GM12878 (cell line): ENCODE measurements at regions not wholly inside any gene's neighbourhood (a gene's known extent, or its start where the extent isn't known, plus 50 kb on each side); places are given as distances from the start of the nearest gene placed in this dataset.

Source experiments
- ATAC-seq: fragments of 200-7000 bp; cut with Tn5 transposase; 3 replicates; pipeline ENCODE4 v1.9.1; 2020; ENCODE audit warnings: mild to moderate bottlenecking, moderate library complexity
- BruUV-seq: library from RNA; stranded (reverse); fragments of 400-500 nt; replicated peaks from 2 replicates; lab custom pipeline; 2021; lab: Mats Ljungman, UMichigan
- CTCF ChIA-PET: fragments of 300-600 bp; sonication (Branson Sonifier 250); formaldehyde crosslinking; extraction: SDS; loops from one replicate; lab custom pipeline; 2021; ENCODE audit warnings: inconsistent platforms; lab: Yijun Ruan, JAX
- POLR2A ChIA-PET: fragments of 350-600 bp; formaldehyde crosslinking; extraction: SDS; loops from one replicate; lab custom pipeline; 2021; ENCODE audit warnings: inconsistent platforms; lab: Charles Lee
- RAD21 ChIA-PET: fragments of 300-600 bp; sonication (Branson Sonifier 250); formaldehyde crosslinking; loops from one replicate; lab custom pipeline; 2023; ENCODE audit warnings: antibody characterized with exemption; ENCODE audit not compliant: unreplicated experiment; lab: Charles Lee
- SMC1A ChIA-PET: fragments of 300-600 bp; sonication (Branson Sonifier 250); formaldehyde crosslinking; loops from one replicate; lab custom pipeline; 2023; ENCODE audit not compliant: unreplicated experiment, uncharacterized antibody; lab: Charles Lee
- DNase-seq: peaks from one replicate; pipeline ENCODE4 v3.0.0-alpha.2; 2011; ENCODE audit warnings: low read depth, low spot score
- FAIRE-seq: peaks from 3 replicates; lab custom pipeline; 2011; peaks lifted over from hg19 to GRCh38; lab: Jason Lieb, UNC
- H2AFZ ChIP-seq: 2 replicates; pipeline ENCODE4 v1.6.0; 2011; ENCODE audit warnings: low read depth, low read length, control low read depth; ENCODE audit not compliant: control insufficient read depth
- H3K27ac ChIP-seq: 2 replicates; pipeline ENCODE4 v1.5.1; 2011; ENCODE audit warnings: control low read depth; ENCODE audit not compliant: control insufficient read depth, insufficient read depth
- H3K27me3 ChIP-seq, 2 experiments: replicated peaks in 1 of 2; 2 replicates each; pipeline versions ENCODE4 v1.6.0 to v1.6.1; 2011; ENCODE audit warnings: low read length in 1 of 2; ENCODE audit not compliant: control insufficient read depth in 2 of 2, insufficient read depth in 2 of 2
- H3K36me3 ChIP-seq, 2 experiments: 2 replicates each; pipeline ENCODE4 v1.5.1; 2011; ENCODE audit warnings: low read length in 1 of 2; ENCODE audit not compliant: control insufficient read depth in 2 of 2, insufficient read depth in 2 of 2
- H3K4me1 ChIP-seq: 2 replicates; pipeline ENCODE4 v1.6.1; 2011; ENCODE audit warnings: mild to moderate bottlenecking, low read length, moderate library complexity, mixed read lengths; ENCODE audit not compliant: control insufficient read depth, insufficient read depth
- H3K4me2 ChIP-seq: 2 replicates; pipeline ENCODE4 v1.6.0; 2011; ENCODE audit warnings: control low read depth; ENCODE audit not compliant: control insufficient read depth, insufficient read depth
- H3K4me3 ChIP-seq: fragments of 200-600 bp; sonication (generic); 2 replicates; pipeline ENCODE4 v1.5.1; 2016
- H3K79me2 ChIP-seq: 2 replicates; pipeline ENCODE4 v1.6.0; 2011; ENCODE audit warnings: low read length; ENCODE audit not compliant: control insufficient read depth, insufficient read depth
- H3K9ac ChIP-seq: 2 replicates; pipeline ENCODE4 v1.8.0; 2011; ENCODE audit warnings: low read length, control low read depth, mixed read lengths; ENCODE audit not compliant: control insufficient read depth, insufficient read depth
- H3K9me3 ChIP-seq: replicated peaks from 3 replicates; pipeline ENCODE4 v1.5.1; 2011; ENCODE audit warnings: mild to moderate bottlenecking, low read length; ENCODE audit not compliant: control insufficient read depth, insufficient read depth
- H4K20me1 ChIP-seq: 2 replicates; pipeline ENCODE4 v1.6.0; 2011; ENCODE audit not compliant: control insufficient read depth, insufficient read depth
- BHLHE40 ChIP-seq, 2 experiments: fragments of 450-650 bp in 1 of 2; IDR thresholded peaks; 2 replicates each; pipeline ENCODE4 v1.6.1; 2011 to 2017; ENCODE audit warnings: low read depth in 2 of 2, borderline replicate concordance in 1 of 2, improper control_type of control experiment in 1 of 2, low read length in 1 of 2, mild to moderate bottlenecking in 1 of 2
- BMI1 ChIP-seq: fragments of 450-650 bp; IDR thresholded peaks from 2 replicates; pipeline ENCODE4 v1.6.1; 2016; ENCODE audit warnings: mild to moderate bottlenecking, moderate library complexity, borderline replicate concordance
- CEBPB ChIP-seq, 2 experiments: fragments of 150-350 bp in 1 of 2; IDR thresholded peaks; 2 replicates each; pipeline ENCODE4 v1.6.1; 2012 to 2014; ENCODE audit warnings: low read depth in 2 of 2, low read length in 2 of 2, borderline replicate concordance in 1 of 2, inconsistent platforms in 1 of 2
- CHD4 ChIP-seq: fragments of 200-600 bp; sonication (generic); IDR thresholded peaks from 2 replicates; pipeline ENCODE4 v1.6.1; 2016; ENCODE audit warnings: mild to moderate bottlenecking
- NR2C1 ChIP-seq: fragments of 450-650 bp; IDR thresholded peaks from 2 replicates; pipeline ENCODE4 v1.6.1; 2017; ENCODE audit warnings: antibody characterized with exemption, mild to moderate bottlenecking, moderate library complexity
- POU2F2 ChIP-seq: IDR thresholded peaks from 3 replicates; pipeline ENCODE4 v1.6.1; 2011; ENCODE audit warnings: low read depth, mild to moderate bottlenecking, low read length, borderline replicate concordance
- RUNX3 ChIP-seq: IDR thresholded peaks from 2 replicates; pipeline ENCODE4 v1.6.1; 2012; ENCODE audit warnings: low read length, inconsistent platforms
- SMAD5 ChIP-seq: IDR thresholded peaks from 2 replicates; pipeline ENCODE4 v1.6.1; 2016; ENCODE audit warnings: antibody characterized with exemption, low read depth
- ZNF274 ChIP-seq: IDR thresholded peaks from one replicate; pipeline ENCODE4 v1.8.0; 2011; ENCODE audit not compliant: insufficient read length, insufficient read depth
- WGBS: methylation state at CpG from one replicate; pipeline ENCODE4 v1.1.6; 2016; ENCODE audit warnings: low lambda C conversion rate; ENCODE audit not compliant: insufficient replicate concordance, insufficient coverage; ENCODE audit errors: missing lambda C conversion rate; 5-methylcytosine and 5-hydroxymethylcytosine counted together
- in situ Hi-C: fragments of 300-500 bp; cut with MboI; formaldehyde crosslinking; loops from 9 replicates; pipeline ENCODE4 v1.14.3; 2018; ENCODE audit warnings: mixed read lengths
- intact Hi-C: fragments of 100-400 bp; cut with micrococcal nuclease; formaldehyde crosslinking; loops from one replicate; pipeline ENCODE4 v1.14.2; 2022; ENCODE audit not compliant: unreplicated experiment
- TF ChIP-seq, protein P1 (sequence below): fragments of 450-650 bp; IDR thresholded peaks from 2 replicates; pipeline ENCODE4 v1.6.1; 2017; ENCODE audit warnings: mild to moderate bottlenecking
- TF ChIP-seq, protein P2 (sequence below): fragments of 450-650 bp; formaldehyde crosslinking; IDR thresholded peaks from 2 replicates; pipeline ENCODE4 v1.4.0; 2020; ENCODE audit warnings: mild to moderate bottlenecking, moderate library complexity

GRCh38 chr7:106471686-106472440, 187.1 kb upstream of the NAMPT start (continued):
- TF ChIP-seq NR2C1 (no peak), POU2F2 (no peak), CHD4 (no peak)
- TF ChIP-seq, protein P1, sequence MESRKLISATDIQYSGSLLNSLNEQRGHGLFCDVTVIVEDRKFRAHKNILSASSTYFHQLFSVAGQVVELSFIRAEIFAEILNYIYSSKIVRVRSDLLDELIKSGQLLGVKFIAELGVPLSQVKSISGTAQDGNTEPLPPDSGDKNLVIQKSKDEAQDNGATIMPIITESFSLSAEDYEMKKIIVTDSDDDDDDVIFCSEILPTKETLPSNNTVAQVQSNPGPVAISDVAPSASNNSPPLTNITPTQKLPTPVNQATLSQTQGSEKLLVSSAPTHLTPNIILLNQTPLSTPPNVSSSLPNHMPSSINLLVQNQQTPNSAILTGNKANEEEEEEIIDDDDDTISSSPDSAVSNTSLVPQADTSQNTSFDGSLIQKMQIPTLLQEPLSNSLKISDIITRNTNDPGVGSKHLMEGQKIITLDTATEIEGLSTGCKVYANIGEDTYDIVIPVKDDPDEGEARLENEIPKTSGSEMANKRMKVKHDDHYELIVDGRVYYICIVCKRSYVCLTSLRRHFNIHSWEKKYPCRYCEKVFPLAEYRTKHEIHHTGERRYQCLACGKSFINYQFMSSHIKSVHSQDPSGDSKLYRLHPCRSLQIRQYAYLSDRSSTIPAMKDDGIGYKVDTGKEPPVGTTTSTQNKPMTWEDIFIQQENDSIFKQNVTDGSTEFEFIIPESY: no peak

- ChIA-PET SMC1A (no interaction called here), RAD21 (no interaction called here), POLR2A (no interaction called here)
- BruUV-seq: no TSS peak
- Histone ChIP-seq H4K20me1 (no peaks in the 10 kb centered on the region), H3K4me2 (no peak overlapping the region), H3K79me2 (no peaks in the 10 kb centered on the region), H3K9ac (no peak overlapping the region), H3K36me3 (no peaks in the 10 kb centered on the region), H3K9me3 (no peaks in the 10 kb centered on the region)
- 47% methylated on average over 2 of the region's 2 CpGs for WGBS
- TF ChIP-seq BMI1: no peak
- TF ChIP-seq ZNF274: no peak
- no peak for TF ChIP-seq RUNX3
- no peak for TF ChIP-seq CEBPB (IDR thresholded peaks at IDR 0.05; ENCODE audit: borderline replicate concordance in 1 of 2, low read depth in 2 of 2, low read length in 2 of 2)
- no peak for TF ChIP-seq SMAD5
- TF ChIP-seq, protein P2, sequence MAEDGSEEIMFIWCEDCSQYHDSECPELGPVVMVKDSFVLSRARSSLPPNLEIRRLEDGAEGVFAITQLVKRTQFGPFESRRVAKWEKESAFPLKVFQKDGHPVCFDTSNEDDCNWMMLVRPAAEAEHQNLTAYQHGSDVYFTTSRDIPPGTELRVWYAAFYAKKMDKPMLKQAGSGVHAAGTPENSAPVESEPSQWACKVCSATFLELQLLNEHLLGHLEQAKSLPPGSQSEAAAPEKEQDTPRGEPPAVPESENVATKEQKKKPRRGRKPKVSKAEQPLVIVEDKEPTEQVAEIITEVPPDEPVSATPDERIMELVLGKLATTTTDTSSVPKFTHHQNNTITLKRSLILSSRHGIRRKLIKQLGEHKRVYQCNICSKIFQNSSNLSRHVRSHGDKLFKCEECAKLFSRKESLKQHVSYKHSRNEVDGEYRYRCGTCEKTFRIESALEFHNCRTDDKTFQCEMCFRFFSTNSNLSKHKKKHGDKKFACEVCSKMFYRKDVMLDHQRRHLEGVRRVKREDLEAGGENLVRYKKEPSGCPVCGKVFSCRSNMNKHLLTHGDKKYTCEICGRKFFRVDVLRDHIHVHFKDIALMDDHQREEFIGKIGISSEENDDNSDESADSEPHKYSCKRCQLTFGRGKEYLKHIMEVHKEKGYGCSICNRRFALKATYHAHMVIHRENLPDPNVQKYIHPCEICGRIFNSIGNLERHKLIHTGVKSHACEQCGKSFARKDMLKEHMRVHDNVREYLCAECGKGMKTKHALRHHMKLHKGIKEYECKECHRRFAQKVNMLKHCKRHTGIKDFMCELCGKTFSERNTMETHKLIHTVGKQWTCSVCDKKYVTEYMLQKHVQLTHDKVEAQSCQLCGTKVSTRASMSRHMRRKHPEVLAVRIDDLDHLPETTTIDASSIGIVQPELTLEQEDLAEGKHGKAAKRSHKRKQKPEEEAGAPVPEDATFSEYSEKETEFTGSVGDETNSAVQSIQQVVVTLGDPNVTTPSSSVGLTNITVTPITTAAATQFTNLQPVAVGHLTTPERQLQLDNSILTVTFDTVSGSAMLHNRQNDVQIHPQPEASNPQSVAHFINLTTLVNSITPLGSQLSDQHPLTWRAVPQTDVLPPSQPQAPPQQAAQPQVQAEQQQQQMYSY (CRISPR knock-in tag): no peak
- no peak for TF ChIP-seq BHLHE40 (IDR thresholded peaks at IDR 0.05; ENCODE audit: borderline replicate concordance in 1 of 2, low read depth in 2 of 2, low read length in 1 of 2)
- TF ChIP-seq, all 136 proteins: peak for 0
- H2AFZ ChIP-seq: no peak overlapping the region
- ATAC-seq (no peak), DNase-seq (no peak), FAIRE-seq (no peak)
- in situ Hi-C loops (no loop called here), intact Hi-C loops (no loop called here)
- H3K27me3 ChIP-seq: no peaks in the 10 kb centered on the region
- H3K4me3 ChIP-seq: no peak overlapping the region
- no peak overlapping the region for H3K27ac ChIP-seq
- CTCF ChIA-PET: no interaction called here
- no peaks in the 10 kb centered on the region for H3K4me1 ChIP-seq
Measured at GRCh38 chr7:106471021-106471420, 186.2 kb upstream of the NAMPT start.
